DND-41 (cell line): ENCODE measurements at regions not wholly inside any gene's neighbourhood (a gene's known extent, or its start where the extent isn't known, plus 50 kb on each side); places are given as distances from the start of the nearest gene placed in this dataset.

Experiments used
- CTCF ChIP-seq: IDR thresholded peaks from 2 replicates; pipeline ENCODE4 v1.5.1; 2012; ENCODE audit warnings: borderline replicate concordance, low read length, moderate library complexity, mild to moderate bottlenecking; ENCODE audit not compliant: poor library complexity, severe bottlenecking; ENCODE audit errors: extremely low read depth
- EZH2 ChIP-seq: IDR thresholded peaks from 3 replicates; pipeline ENCODE4 v1.6.1; 2012; ENCODE audit warnings: borderline replicate concordance, low read depth, mild to moderate bottlenecking, moderate library complexity, low read length, inconsistent platforms; ENCODE audit not compliant: severe bottlenecking

- no peak for TF ChIP-seq CTCF
- no peak for TF ChIP-seq EZH2
Measured at GRCh38 chr22:48301908-48302307, 1525.8 kb downstream of the BRD1 start.
